Skeletal muscle satellite cell (primary cell): ENCODE measurements at regions not wholly inside any gene's neighbourhood (a gene's known extent, or its start where the extent isn't known, plus 50 kb on each side); places are given as distances from the start of the nearest gene placed in this dataset.
A peak's percentile ranks its signal among the peaks of the same experiment; 100 is the strongest.

Source experiments
- H3K27me3 ChIP-seq: 2 replicates; pipeline ENCODE4 v1.7.0; 2013; ENCODE audit warnings: low read length; ENCODE audit not compliant: control insufficient read depth, insufficient read depth
- H3K36me3 ChIP-seq: 2 replicates; pipeline ENCODE4 v1.7.0; 2013; ENCODE audit warnings: mild to moderate bottlenecking, control low read depth, low read length; ENCODE audit not compliant: insufficient read depth
- H3K4me1 ChIP-seq: 2 replicates; pipeline ENCODE4 v1.7.0; 2013; ENCODE audit warnings: low read length; ENCODE audit not compliant: control insufficient read depth, insufficient read depth
- H3K4me2 ChIP-seq: 2 replicates; pipeline ENCODE4 v1.7.0; 2013; ENCODE audit warnings: mild to moderate bottlenecking, low read length
- H3K4me3 ChIP-seq: 2 replicates; pipeline ENCODE4 v1.7.0; 2013; ENCODE audit warnings: low read length
- H3K9ac ChIP-seq: 2 replicates; pipeline ENCODE4 v1.7.0; 2013; ENCODE audit warnings: mild to moderate bottlenecking, low read depth, low read length, moderate library complexity
- H3K9me3 ChIP-seq: replicated peaks from 2 replicates; pipeline ENCODE4 v1.7.0; 2013; ENCODE audit warnings: mild to moderate bottlenecking, control low read depth, low read length

GRCh38 chr9:27712806-27713205, 139.5 kb upstream of the C9orf72 start:
- Histone ChIP-seq H3K4me1 (no peaks in the 10 kb centered on the region), H3K4me3 (no peak overlapping the region), H3K9me3 (no peaks in the 10 kb centered on the region), H3K9ac (no peak overlapping the region), H3K4me2 (no peak overlapping the region), H3K36me3 (no peaks in the 10 kb centered on the region), H3K27me3 (no peaks in the 10 kb centered on the region)

GRCh38 chr9:27714388-27714787, 141.1 kb upstream of the C9orf72 start:
- no peak overlapping the region for H3K4me3 ChIP-seq
- H3K4me2 ChIP-seq: no peak overlapping the region
- no peaks in the 10 kb centered on the region for H3K4me1 ChIP-seq
- H3K36me3 ChIP-seq: no peaks in the 10 kb centered on the region
- H3K9ac ChIP-seq: no peak overlapping the region
- no peaks in the 10 kb centered on the region for H3K9me3 ChIP-seq
- H3K27me3 ChIP-seq: no peaks in the 10 kb centered on the region

DNA sequence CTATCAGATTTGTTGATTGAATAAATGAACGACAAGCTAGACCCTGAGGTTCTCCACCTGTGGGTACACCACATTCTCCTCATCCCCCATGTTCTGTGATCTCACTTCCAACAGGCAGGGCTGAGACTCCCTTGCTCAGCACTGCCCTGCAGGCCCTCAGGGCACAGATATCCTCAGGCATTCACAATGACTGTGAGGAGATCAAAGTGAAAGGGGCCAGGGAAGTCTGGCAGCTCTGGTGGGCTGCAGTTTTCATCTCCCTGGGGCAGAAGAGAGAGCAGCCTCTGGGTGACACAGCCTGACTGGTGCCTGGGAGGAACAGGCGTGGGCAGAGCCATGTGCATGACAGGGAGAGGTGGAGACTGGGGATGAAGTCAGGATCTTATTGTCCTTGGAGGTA, 142.4 kb upstream of the C9orf72 start:
- Histone ChIP-seq H3K36me3 (no peaks in the 10 kb centered on the region), H3K4me2 (no peak overlapping the region), H3K4me3 (no peak overlapping the region), H3K27me3 (no peaks in the 10 kb centered on the region), H3K9ac (no peak overlapping the region), H3K4me1 (no peaks in the 10 kb centered on the region), H3K9me3 (no peaks in the 10 kb centered on the region)

GRCh38 chr9:27717991-27718390, 144.7 kb upstream of the C9orf72 start:
- Histone ChIP-seq H3K4me1 (no peaks in the 10 kb centered on the region), H3K36me3 (no peaks in the 10 kb centered on the region)

DNA sequence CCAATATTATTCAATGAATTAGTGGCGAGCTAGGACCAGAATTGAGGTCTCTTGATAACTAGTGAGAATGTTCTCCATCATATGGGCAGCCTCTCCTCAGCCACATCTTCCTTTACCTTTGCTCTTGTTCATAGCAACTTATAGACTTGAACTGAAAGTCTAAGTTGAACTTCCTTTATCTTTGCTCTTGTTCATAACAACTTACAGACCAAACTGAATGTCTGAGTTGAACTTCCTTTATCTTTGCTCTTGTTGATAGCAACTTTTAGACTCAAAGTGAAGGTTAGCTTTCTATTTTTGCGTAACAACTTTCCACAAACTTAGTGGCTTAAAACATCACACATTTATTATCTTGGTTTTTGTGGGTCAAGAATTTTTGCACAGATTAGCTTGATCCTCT, 146.4 kb upstream of the C9orf72 start:
- Histone ChIP-seq H3K4me1 (no peaks in the 10 kb centered on the region), H3K4me3 (no peak overlapping the region), H3K27me3 (no peaks in the 10 kb centered on the region), H3K4me2 (no peak overlapping the region), H3K9me3 (no peaks in the 10 kb centered on the region), H3K9ac (no peak overlapping the region), H3K36me3 (no peaks in the 10 kb centered on the region)

More at GRCh38 chr9:27717991-27718390, 144.7 kb upstream of the C9orf72 start:
- Histone ChIP-seq H3K4me3 (no peak overlapping the region), H3K27me3 (no peaks in the 10 kb centered on the region), H3K4me2 (no peak overlapping the region), H3K9me3 (no peaks in the 10 kb centered on the region), H3K9ac (no peak overlapping the region)

DNA sequence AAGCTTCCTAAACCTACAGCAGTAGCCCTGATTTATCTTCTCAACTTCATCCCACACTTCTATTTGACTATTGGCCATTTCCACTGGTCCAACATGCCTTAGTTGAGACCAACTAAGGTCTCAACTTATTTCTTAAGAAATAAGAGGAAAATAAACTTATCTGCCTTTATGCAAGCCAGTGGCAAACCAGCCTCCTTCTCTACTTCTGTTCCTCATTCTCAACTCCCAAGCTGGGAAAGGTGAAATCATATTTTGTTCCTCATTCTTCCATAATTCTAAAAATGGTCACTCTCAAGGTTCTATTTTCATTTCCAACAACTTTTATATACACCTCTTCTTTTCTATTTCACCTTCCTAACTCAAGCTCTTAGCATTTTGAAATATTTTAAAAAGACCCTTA, 149.6 kb upstream of the C9orf72 start:
- H3K27me3 ChIP-seq: no peaks in the 10 kb centered on the region
- no peak overlapping the region for H3K4me3 ChIP-seq
- H3K4me1 ChIP-seq: peaks cover 8% of the 10 kb centered on the region
- no peaks in the 10 kb centered on the region for H3K36me3 ChIP-seq
- H3K4me2 ChIP-seq: no peak overlapping the region
- no peaks in the 10 kb centered on the region for H3K9me3 ChIP-seq
- H3K9ac ChIP-seq: no peak overlapping the region

DNA sequence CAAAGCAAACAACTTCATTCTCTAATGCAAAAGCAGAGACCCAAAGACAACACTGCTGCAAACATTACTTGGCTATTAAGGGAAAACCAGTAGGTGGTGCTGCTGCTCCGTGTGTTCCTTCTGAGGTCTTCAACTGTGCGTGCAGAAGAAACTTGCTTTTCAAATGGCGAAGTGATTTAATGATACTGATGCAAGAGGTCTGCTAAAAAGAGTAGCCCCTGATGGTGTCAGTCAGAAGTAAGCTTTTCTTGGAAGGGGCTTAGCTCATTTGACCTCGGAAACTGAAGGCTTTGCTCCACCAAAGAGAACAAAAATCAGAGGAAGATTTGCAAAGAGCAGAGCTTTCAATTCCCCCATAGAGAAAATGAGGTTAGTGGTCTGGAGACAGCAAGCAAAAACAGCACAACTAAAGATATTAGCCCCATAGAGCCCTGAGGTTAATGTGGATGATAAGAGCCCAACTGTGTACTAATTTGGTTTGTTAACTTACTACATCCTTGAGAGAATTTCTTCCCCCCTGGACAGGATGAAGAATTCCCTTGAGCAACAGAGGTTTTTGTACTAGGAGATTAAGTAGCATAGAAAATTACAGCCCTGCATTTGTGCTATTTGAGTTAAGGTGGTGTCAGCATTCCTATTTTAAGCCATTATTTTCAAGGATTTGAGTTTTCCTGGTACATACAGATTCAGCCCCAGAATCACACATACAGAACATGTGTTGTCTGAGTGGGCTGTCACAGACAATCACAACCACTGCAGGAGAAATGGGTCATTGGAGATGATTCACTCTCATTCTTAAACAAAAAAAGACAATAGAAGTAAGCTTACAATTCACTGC, 153.2 kb upstream of the C9orf72 start:
- no peak overlapping the region for H3K4me3 ChIP-seq
- no peaks in the 10 kb centered on the region for H3K36me3 ChIP-seq
- H3K9ac ChIP-seq: no peak overlapping the region
- peaks cover 8% of the 10 kb centered on the region for H3K4me1 ChIP-seq
- no peaks in the 10 kb centered on the region for H3K27me3 ChIP-seq
- H3K4me2 ChIP-seq: peak overlapping the region; percentile 61
- no peaks in the 10 kb centered on the region for H3K9me3 ChIP-seq

GRCh38 chr9:27732494-27732893, 159.2 kb upstream of the C9orf72 start:
- H3K4me1 ChIP-seq: no peaks in the 10 kb centered on the region
- H3K9ac ChIP-seq: no peak overlapping the region
- no peak overlapping the region for H3K4me3 ChIP-seq
- H3K9me3 ChIP-seq: no peaks in the 10 kb centered on the region
- no peaks in the 10 kb centered on the region for H3K27me3 ChIP-seq
- no peak overlapping the region for H3K4me2 ChIP-seq
- H3K36me3 ChIP-seq: no peaks in the 10 kb centered on the region

GRCh38 chr9:27743490-27743889, 170.2 kb upstream of the C9orf72 start:
- Histone ChIP-seq H3K4me1 (no peaks in the 10 kb centered on the region), H3K36me3 (no peaks in the 10 kb centered on the region), H3K4me3 (no peak overlapping the region)

GRCh38 chr9:27747450-27747849, 174.2 kb upstream of the C9orf72 start:
- no peaks in the 10 kb centered on the region for H3K27me3 ChIP-seq
- H3K4me2 ChIP-seq: no peak overlapping the region
- no peaks in the 10 kb centered on the region for H3K4me1 ChIP-seq
- H3K4me3 ChIP-seq: no peak overlapping the region
- H3K9me3 ChIP-seq: no peaks in the 10 kb centered on the region
- H3K36me3 ChIP-seq: no peaks in the 10 kb centered on the region
- no peak overlapping the region for H3K9ac ChIP-seq

More at GRCh38 chr9:27743490-27743889, 170.2 kb upstream of the C9orf72 start:
- no peak overlapping the region for H3K4me2 ChIP-seq
- peaks cover 3% of the 10 kb centered on the region for H3K9me3 ChIP-seq
- H3K27me3 ChIP-seq: no peaks in the 10 kb centered on the region
- no peak overlapping the region for H3K9ac ChIP-seq

DNA sequence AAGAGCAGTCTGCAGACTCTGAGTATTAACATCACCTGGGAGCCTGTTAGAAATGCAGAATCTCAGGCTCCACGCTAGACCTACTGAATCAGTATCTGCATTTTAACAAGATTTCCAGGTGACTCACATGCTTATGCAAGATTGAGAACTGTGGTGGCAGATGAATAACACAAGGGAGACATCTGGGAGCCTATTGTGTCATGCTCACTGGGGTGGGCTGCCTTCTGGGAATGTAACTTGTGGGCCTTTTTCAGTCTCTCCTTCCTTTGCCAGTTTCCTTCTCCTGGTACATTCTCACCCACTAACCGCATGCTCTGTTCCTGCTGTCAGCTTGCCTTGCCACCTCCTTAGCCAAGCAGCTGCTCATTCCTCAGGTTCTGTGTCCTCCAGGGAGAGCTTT, 176.6 kb upstream of the C9orf72 start:
- Histone ChIP-seq H3K27me3 (no peaks in the 10 kb centered on the region), H3K4me2 (no peak overlapping the region), H3K9me3 (no peaks in the 10 kb centered on the region), H3K4me1 (no peaks in the 10 kb centered on the region), H3K9ac (no peak overlapping the region), H3K36me3 (no peaks in the 10 kb centered on the region), H3K4me3 (no peak overlapping the region)

DNA sequence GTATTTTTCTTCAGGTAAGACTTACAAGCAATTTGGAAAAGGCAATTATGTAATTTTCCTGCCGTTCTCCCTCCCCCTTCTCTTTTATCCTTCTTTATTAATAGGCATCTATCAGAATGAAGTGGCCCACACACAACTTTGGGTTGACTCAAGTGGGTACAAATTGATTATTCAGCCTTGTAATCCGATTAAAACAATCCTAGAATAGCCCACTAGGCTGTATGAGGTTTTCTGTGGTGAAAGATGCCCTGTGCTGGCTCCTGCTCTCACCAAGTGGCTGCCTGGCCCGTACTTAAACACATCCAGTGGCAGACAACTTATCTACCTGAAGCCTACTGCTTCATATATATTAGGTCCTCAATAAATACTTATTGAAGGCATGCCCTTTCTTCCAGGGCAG, 177.3 kb upstream of the C9orf72 start:
- H3K4me2 ChIP-seq: no peak overlapping the region
- H3K27me3 ChIP-seq: no peaks in the 10 kb centered on the region
- H3K9ac ChIP-seq: no peak overlapping the region
- H3K9me3 ChIP-seq: no peaks in the 10 kb centered on the region
- H3K36me3 ChIP-seq: no peaks in the 10 kb centered on the region
- no peak overlapping the region for H3K4me3 ChIP-seq
- H3K4me1 ChIP-seq: no peaks in the 10 kb centered on the region
